ENCODE measurements at regions not wholly inside any gene's neighbourhood (a gene's known extent, or its start where the extent isn't known, plus 50 kb on each side); places are given as distances from the start of the nearest gene placed in this dataset.

DNA sequence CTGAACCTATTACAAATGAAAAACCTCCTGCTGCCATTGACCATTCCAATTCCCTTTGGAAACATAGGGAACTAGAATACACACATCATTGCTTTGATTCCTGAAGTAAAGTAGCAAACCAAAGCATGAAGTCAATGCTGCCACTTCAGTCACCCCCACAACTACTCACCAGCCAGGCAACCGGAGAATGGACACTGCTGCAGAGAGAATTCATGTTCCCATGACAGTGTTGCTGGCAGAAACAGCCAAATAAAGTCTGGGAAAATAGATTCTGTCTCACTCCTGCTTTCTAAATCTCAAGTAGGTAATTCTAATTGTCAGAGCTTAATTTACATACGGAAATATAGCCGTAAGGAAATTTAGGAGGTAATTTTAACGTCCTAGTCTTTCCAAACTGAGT, 162.9 kb upstream of the PLPPR1 start:
- no peak for TF ChIP-seq POLR2A (IDR thresholded peaks at IDR 0.05)
- no peak for TF ChIP-seq CTCF (IDR thresholded peaks at IDR 0.05)

Data from suprapubic skin (tissue), 3 donors.